ENCODE measurements at regions not wholly inside any gene's neighbourhood (a gene's known extent, or its start where the extent isn't known, plus 50 kb on each side); places are given as distances from the start of the nearest gene placed in this dataset.

GRCh38 chr10:78283069-78283682, 249.5 kb downstream of the RPS24 start:
- no peak for TF ChIP-seq TAF1 (IDR thresholded peaks at IDR 0.05; ENCODE audit: borderline replicate concordance, insufficient read depth, low read length)
- no peak for TF ChIP-seq FOXP2 (optimal IDR thresholded peaks at IDR 0.05; ENCODE audit: borderline replicate concordance, extremely low read depth, extremely low read length, insufficient read depth)
- TF ChIP-seq SIN3A (IDR thresholded peaks at IDR 0.05; ENCODE audit: borderline replicate concordance, insufficient read depth, low read length) = no peak
- TF ChIP-seq POLR2AphosphoS5 (IDR thresholded peaks at IDR 0.05; ENCODE audit: low read depth, low read length) = no peak
- TF ChIP-seq REST (IDR thresholded peaks at IDR 0.05; ENCODE audit: insufficient read depth in 1 of 2, low read depth in 2 of 2, low read length in 2 of 2) = no peak

DNA sequence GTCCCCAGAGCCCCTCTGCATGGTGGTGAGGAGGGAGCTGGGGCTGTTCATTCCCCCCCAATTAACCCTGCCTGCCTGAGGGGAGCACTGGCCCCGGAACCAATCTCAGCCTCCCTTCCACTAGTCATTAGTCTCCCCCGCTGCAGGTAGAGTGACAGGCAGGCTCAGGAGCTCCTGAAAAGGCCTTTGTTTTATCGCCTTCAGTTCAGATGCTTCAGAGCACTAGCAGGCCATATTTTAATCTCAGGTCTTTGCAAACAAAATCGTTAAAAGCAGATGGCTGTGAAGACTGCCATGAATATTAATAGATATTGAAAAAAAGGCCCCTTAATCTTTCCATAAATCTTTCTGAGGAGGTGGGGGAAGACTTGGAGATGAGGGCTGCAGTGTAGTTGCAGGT, 250.7 kb downstream of the RPS24 start:
- TF ChIP-seq TAF1 (IDR thresholded peaks at IDR 0.05; ENCODE audit: borderline replicate concordance, insufficient read depth, low read length) (no peak), FOXP2 (optimal IDR thresholded peaks at IDR 0.05; ENCODE audit: borderline replicate concordance, extremely low read depth, extremely low read length, insufficient read depth) (no peak), POLR2AphosphoS5 (IDR thresholded peaks at IDR 0.05; ENCODE audit: low read depth, low read length) (no peak), SIN3A (IDR thresholded peaks at IDR 0.05; ENCODE audit: borderline replicate concordance, insufficient read depth, low read length) (no peak), REST (IDR thresholded peaks at IDR 0.05; ENCODE audit: insufficient read depth in 1 of 2, low read depth in 2 of 2, low read length in 2 of 2) (no peak)

- TF ChIP-seq TAF1 (IDR thresholded peaks at IDR 0.05; ENCODE audit: borderline replicate concordance, insufficient read depth, low read length) (no peak), REST (IDR thresholded peaks at IDR 0.05; ENCODE audit: insufficient read depth in 1 of 2, low read depth in 2 of 2, low read length in 2 of 2) (no peak), POLR2AphosphoS5 (IDR thresholded peaks at IDR 0.05; ENCODE audit: low read depth, low read length) (no peak), FOXP2 (optimal IDR thresholded peaks at IDR 0.05; ENCODE audit: borderline replicate concordance, extremely low read depth, extremely low read length, insufficient read depth) (no peak), SIN3A (IDR thresholded peaks at IDR 0.05; ENCODE audit: borderline replicate concordance, insufficient read depth, low read length) (no peak)
Measured at GRCh38 chr10:78285226-78285625, 251.6 kb downstream of the RPS24 start.

DNA sequence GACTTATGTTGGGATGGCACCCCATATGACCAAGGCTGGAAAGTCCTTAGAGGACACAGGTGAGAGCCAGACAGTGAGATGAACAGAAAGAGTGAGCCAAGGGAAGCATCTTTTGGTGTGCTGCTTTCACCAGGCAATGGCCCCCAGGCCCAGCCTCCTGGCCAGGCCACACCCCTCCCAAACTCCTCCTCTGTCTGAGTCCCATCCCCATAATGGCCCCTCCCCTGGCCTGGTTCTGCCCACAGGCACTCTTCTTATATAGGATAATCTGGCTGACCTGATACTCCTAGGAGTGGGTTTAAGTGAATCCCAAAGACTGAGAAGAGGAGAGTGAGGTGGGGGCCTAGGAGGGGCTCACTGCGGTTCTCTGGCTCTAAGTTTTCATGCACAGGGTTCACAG, 252.5 kb downstream of the RPS24 start:
- TF ChIP-seq REST (IDR thresholded peaks at IDR 0.05; ENCODE audit: insufficient read depth in 1 of 2, low read depth in 2 of 2, low read length in 2 of 2) = no peak
- no peak for TF ChIP-seq FOXP2 (optimal IDR thresholded peaks at IDR 0.05; ENCODE audit: borderline replicate concordance, extremely low read depth, extremely low read length, insufficient read depth)
- no peak for TF ChIP-seq SIN3A (IDR thresholded peaks at IDR 0.05; ENCODE audit: borderline replicate concordance, insufficient read depth, low read length)
- TF ChIP-seq POLR2AphosphoS5 (IDR thresholded peaks at IDR 0.05; ENCODE audit: low read depth, low read length) = no peak
- no peak for TF ChIP-seq TAF1 (IDR thresholded peaks at IDR 0.05; ENCODE audit: borderline replicate concordance, insufficient read depth, low read length)
